Medulla oblongata (tissue), 1 donor: ENCODE measurements at regions not wholly inside any gene's neighbourhood (a gene's known extent, or its start where the extent isn't known, plus 50 kb on each side); places are given as distances from the start of the nearest gene placed in this dataset.
A peak's percentile ranks its signal among the peaks of the same experiment; 100 is the strongest.

Experiments
- DNase-seq: peaks from one replicate; pipeline ENCODE4 v3.0.0-alpha.2; 2015; ENCODE audit errors: extremely low spot score

GRCh38 chr1:244220410-244220809, 169.3 kb downstream of the ZBTB18 start:
- DNase-seq, result no peak

DNA sequence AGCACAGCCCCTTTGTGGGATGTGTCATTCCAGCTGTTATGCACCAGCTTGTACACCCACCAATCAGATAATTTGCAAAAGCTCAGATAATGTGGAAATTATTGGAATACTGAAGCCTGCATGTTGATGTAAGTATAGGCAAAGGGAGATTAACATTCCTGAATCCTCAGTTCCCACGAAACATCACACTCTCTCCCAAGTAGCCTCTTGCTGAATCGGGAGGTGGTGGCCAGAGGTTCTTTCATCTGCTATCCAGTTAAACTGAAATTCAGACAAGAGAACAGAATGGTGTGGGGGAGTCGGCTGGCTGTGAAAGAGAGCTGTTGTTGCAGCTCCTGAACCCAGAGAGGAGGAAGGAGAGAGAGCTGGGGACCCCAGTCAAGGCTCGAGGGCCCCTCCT, 170.9 kb downstream of the ZBTB18 start:
- DNase-seq, result no peak

GRCh38 chr1:244224487-244225430, 173.7 kb downstream of the ZBTB18 start:
- peak; percentile 75 for DNase-seq

- no peak for DNase-seq
These were observed 175.4 kb downstream of the ZBTB18 start for GRCh38 chr1:244226435-244226834.

GRCh38 chr1:244230470-244230869, 179.4 kb downstream of the ZBTB18 start:
- no peak for DNase-seq

DNA sequence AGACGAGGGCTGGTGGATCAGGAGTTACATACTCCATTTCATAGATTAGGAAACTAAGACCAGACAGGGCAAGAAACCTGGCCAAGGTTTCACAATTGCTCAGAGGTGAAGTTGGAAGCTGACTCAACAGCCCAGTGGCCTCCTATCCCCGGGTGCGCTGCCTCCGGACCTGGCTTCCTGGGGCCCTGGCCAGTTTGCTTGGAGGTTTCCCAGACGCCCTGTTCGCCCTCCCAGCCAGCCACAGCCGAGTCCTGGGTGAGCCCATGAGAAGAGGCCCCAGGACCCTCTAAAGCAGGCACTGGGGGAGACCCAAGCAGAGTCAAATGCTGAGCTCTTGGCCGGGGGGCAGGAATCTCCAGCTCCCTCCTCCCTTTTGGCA, 180.1 kb downstream of the ZBTB18 start:
- DNase-seq, result no peak

DNA sequence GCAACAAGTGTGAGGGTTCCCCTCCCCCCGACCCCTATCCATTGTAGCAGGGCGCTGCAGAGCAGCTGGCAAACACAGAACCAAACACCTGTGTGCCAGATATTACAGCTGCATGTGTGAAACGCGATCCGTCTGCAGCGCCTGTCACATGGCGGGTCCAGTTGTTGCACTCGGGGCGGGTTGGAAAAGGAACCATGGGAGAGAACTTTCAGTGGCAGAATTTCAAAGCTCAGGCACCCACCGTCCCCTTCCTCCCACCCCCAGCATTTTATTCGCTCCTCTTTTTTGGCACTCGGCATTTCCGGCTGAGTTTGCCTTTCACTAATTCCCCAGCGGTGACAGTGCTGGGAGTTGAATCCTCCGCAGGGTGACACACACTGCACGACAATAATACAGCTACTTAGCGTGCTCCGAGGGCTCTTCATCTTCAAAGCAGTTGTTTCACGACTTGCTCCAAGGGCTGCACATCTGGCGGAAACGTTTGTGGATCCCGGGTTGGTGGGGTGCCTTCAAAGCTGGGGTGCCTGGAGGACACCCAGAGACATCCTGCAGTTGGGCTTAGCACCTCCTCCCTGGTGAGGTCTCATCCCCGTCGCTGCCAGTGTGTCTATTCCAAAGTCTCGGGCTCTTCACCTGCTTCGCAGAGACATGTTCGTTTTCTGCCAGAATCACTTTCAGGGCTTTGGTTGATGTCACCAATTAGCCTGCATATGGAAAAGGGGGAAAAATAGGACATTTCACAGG, 180.7 kb downstream of the ZBTB18 start:
- no peak for DNase-seq

DNA sequence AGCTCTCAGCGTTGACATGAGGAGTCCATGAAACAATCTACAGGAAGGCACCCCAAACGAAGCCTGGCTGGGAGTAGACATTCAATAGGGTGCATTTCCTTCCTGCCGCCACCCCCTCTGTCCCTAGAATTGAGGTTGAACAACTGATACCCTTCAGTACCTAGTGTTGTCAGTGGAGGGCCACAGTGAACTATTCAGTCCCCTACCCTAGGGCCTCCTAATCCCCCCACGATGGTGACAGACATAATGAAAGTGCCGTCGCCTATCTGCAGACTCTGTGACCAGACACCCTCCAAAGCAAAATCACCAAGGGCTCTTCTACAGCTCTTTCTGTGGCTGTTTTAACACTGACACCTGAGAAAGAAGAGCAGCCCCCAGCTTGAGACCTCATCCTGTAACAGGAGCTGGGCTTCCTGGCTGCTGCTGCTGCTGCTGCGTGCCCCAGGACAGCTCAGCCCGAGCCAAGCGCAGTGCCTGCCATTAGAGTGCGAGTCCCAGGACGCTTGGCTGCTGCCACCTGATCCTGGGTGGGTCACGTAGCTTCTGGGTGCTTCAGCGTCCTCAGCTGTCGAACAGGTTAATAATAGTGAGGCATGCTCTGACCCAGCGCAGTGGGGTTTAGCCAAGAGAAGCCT, 183.0 kb downstream of the ZBTB18 start:
- DNase-seq, result no peak

DNA sequence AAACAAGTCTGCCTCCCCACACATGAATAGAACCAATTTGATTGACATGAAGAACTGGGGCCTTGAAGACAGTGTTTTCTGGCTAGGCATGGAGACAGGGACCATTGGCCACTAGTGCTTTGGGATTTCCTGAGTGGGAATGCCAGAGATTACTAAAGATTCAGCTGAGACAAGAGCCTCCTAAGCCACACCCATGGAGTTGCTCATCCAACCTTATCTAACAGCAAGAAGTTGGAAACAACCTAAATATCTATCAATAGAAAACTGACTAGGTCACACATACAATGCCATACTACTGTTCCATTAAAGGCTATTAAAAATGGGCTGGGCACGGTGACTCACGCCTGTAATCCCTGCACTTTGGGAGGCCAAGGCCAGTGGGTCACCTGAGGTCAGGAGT, 184.1 kb downstream of the ZBTB18 start:
- no peak for DNase-seq

DNA sequence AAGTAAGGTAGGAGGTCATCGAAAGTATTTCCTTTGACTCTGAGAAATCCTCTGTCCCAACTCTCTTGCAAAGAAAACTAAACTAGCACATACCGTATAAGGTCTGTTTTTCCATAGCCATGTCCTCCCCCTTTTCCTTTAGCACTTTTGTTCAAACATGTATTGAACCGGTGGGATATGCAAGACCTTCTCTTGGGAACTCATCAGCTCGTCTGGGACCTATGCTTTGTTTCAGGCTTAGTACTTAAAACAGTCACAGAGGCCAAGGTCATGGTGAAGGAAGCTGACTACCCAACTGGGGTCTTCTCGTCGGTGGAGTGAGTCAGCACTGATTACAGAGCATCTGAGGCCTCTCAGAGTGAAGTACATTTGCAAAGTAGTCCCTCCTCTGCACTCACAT, 185.0 kb downstream of the ZBTB18 start:
- DNase-seq, result no peak

GRCh38 chr1:244236721-244237120, 185.6 kb downstream of the ZBTB18 start:
- no peak for DNase-seq

- DNase-seq, result no peak
These were observed 186.4 kb downstream of the ZBTB18 start for GRCh38 chr1:244237445-244237844.

- no peak for DNase-seq
These were observed 188.2 kb downstream of the ZBTB18 start for GRCh38 chr1:244239261-244239770.

- DNase-seq, result no peak
These were observed 190.4 kb downstream of the ZBTB18 start for GRCh38 chr1:244241438-244241837.

DNA sequence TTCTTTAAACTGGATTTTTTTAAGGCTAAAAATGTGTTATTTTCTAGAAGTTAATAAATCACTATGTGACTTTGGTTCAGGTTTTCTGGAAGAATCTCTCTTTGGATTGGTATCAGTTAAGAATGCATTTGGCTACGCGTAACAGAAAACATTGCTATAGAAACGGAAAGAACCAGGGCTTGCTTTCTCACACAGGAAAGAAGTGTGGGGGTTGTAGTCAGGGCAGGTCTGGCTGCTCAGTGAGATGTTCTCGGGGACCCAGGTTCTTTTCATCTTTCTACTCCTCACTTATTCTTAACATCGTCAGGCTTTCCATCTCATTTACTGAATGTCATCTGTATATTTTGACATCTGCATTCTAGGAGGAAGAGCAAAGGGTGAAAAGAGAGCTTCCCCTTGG, 191.4 kb downstream of the ZBTB18 start:
- no peak for DNase-seq

- DNase-seq, result no peak
These were observed 195.3 kb downstream of the ZBTB18 start for GRCh38 chr1:244246334-244246733.

GRCh38 chr1:244248426-244248825, 197.3 kb downstream of the ZBTB18 start:
- DNase-seq, result no peak

- no peak for DNase-seq
These were observed 199.5 kb downstream of the ADSS2 start for GRCh38 chr1:244252211-244252610.

DNA sequence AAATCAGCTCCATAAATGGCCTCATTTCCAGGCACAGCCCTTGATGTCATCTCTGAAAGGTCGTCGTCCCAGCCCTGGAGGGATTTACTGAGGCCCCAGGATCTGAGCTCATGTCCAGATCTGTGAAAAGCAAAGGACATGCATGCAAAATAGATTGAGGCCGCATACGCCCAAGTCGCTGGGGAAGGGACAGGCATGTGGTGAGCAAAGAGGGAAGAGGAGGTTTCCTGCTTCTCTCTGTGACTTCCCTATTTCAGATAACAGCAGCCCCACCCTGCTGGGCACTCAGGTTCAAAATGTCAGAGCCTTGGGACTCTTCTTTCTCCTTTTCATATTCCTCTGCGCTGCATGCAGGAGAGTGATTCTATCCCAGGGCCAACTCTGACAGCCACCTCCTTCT, 197.2 kb downstream of the ADSS2 start:
- peak; percentile 66 for DNase-seq

GRCh38 chr1:244255426-244255965, 196.2 kb downstream of the ADSS2 start:
- DNase-seq, result no peak

DNA sequence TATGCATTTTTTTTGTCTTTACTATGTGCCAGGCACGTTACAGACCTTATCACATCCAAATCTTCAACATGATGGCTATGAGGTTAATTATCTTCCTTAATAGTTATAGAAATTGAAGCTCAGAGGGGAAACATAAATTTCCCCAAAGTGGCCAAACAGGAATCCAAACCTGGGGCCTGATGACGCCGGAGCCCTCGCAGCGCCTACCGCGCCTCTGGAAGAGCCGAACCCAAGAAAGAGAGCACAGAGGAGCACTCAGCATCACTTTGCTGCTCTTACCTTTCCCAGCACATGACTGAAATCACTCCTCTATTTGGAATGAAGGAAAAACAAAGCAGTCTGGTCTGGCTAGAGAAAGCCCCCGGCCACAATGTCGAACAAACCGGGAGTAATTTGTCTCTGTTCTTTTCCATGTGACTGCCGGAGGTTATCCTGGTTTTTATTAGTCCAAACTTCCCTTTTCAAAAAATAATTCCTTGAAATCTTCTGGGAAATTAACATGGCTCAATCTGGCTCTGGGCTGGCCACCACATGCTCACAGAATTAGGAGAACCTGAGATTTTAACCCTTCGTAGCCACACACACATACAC, 195.5 kb downstream of the ADSS2 start:
- no peak for DNase-seq

DNA sequence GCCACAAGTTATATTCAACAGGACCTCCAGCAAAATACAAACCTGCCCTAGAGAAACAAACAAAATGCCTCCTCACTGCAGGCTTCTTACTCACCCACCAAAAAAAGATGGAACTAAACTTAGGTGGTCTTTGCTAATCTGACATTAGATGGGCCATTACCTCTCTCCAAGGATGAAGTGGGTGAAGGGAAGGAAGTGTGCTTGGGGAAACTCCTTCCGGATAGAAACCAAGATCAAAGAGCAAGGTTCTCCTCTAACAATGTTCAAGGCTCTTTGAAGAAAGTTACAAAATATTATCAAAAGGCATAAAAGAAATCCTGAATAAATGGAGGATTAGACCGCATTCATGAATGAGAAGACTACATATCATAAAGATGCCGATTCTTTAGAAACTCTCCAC, 187.5 kb downstream of the ADSS2 start:
- no peak for DNase-seq
